Urinary bladder (tissue), 3 donors: ENCODE measurements at regions not wholly inside any gene's neighbourhood (a gene's known extent, or its start where the extent isn't known, plus 50 kb on each side); places are given as distances from the start of the nearest gene placed in this dataset.

ENCODE experiments used
- DNase-seq: peaks from one replicate; pipeline ENCODE4 v3.0.0-alpha.2; 2015; ENCODE audit errors: extremely low spot score
- H3K27ac ChIP-seq: one replicate; pipeline ENCODE4 v1.5.1; 2013; ENCODE audit warnings: low read depth, mild to moderate bottlenecking, moderate library complexity
- H3K36me3 ChIP-seq: one replicate; pipeline ENCODE4 v1.6.1; 2013; ENCODE audit warnings: mild to moderate bottlenecking, moderate library complexity; ENCODE audit not compliant: insufficient read depth
- H3K4me1 ChIP-seq: one replicate; pipeline ENCODE4 v1.6.1; 2013; ENCODE audit warnings: mild to moderate bottlenecking, moderate library complexity; ENCODE audit not compliant: insufficient read depth
- H3K4me3 ChIP-seq: one replicate; pipeline ENCODE4 v1.5.1; 2013; ENCODE audit warnings: low read depth, low read length
- WGBS: extraction: QIAGEN DNeasy Blood & Tissue Kit; methylation state at CpG from one replicate; pipeline ENCODE4 v1.1.7; 2013; 5-methylcytosine and 5-hydroxymethylcytosine counted together
- donor health status: healthy with polysubstance abuse.
- donor health status: healthy.

DNA sequence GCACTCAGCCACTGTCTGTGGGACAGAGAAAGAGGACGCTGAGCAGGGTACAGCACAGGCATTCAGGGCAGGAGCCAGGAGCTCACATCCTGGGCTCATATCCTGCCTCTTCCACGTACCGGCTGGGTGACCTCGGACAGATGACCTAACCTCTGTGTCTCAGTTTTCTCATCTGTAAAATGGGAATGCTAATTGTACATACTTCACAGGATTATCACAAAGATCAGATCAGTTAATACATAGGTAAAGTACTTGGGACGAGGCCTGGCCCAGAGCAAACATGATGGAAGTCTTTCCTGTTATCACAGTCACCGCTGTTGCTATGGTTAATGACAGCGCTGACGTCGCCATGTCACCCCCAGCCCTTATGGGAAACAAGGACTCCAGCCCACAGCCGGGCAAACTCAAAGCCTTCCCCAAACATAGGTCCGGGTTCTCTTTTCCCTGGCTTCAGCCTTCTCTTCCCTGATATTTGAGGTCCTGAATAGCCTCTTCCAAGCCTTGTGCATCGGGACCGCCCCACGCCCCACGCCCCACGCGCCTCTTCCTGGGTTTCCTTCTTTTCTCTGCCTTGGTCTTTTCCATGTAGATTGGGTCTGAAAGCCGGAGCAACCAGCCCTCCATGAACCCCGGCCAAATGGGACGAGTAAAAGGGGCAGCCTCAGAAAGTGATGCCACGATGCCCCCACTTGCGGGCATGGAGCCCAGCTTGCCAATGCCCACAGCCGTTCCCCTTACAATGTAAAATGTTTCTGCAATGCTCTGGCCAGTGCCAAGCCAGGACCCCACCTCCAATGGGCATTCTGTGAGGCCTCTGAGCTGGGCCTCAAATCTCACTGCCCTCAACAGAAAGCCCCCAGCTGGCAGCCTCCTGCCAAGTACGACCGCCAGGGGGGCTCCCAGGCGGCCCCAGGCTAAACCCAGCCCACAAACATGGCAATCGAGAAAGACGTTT is 125.4 kb downstream of the RFLNA start:
- no peak for DNase-seq
- no peak overlapping the region for H3K4me3 ChIP-seq
- H3K36me3 ChIP-seq, result peaks cover 1% of the 10 kb centered on the region
- WGBS, result 81% methylated on average over 28 of the region's 28 CpGs
- H3K4me1 ChIP-seq, result peaks cover 2% of the 10 kb centered on the region
- H3K27ac ChIP-seq, result peak overlapping the region; percentile 70

GRCh38 chr12:124419292-124420040 is 124.6 kb downstream of the RFLNA start:
- Histone ChIP-seq H3K4me3 (no peak overlapping the region), H3K4me1 (peaks cover 2% of the 10 kb centered on the region), H3K36me3 (peaks cover 1% of the 10 kb centered on the region), H3K27ac (no peak overlapping the region)
- WGBS, result 75% methylated on average over 21 of the region's 21 CpGs
- DNase-seq, result no peak

- 89% methylated on average over 15 of the region's 15 CpGs for WGBS
- peaks cover 2% of the 10 kb centered on the region for H3K4me1 ChIP-seq
- no peak for DNase-seq
- H3K4me3 ChIP-seq, result no peak overlapping the region
- H3K36me3 ChIP-seq, result peaks cover 1% of the 10 kb centered on the region
- no peak overlapping the region for H3K27ac ChIP-seq
Observed at GRCh38 chr12:124418791-124419190, 123.9 kb downstream of the RFLNA start.

GRCh38 chr12:124418156-124418555 is 123.3 kb downstream of the RFLNA start:
- Histone ChIP-seq H3K4me1 (peaks cover 2% of the 10 kb centered on the region), H3K36me3 (peaks cover 1% of the 10 kb centered on the region), H3K4me3 (no peak overlapping the region), H3K27ac (no peak overlapping the region)
- 92% methylated on average over 13 of the region's 13 CpGs for WGBS
- DNase-seq, result no peak

GRCh38 chr12:124416516-124417395 is 121.9 kb downstream of the RFLNA start:
- Histone ChIP-seq H3K27ac (no peak overlapping the region), H3K4me1 (peaks cover 2% of the 10 kb centered on the region)
- 94% methylated on average over 59 of the region's 59 CpGs for WGBS

DNA sequence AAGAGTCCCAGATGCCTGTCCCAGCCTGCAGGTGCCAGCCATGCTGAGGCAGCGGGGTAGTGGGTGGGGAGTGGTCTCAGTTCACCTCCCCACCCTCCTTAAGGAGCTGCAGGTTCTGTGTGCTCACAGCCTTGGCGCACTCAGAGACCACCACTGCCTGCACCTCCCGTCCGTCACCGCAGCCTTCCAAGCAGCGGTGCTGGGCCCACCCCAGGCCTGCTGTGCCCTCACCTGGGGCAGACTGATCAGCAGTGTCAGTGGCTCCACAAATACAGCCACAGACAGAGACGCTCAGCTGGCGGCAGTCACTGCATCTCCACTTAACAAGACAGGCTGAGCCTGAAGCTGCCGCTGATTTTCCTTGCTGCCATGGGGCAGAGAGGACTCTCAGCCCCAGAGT is 120.2 kb downstream of the RFLNA start:
- no peak overlapping the region for H3K27ac ChIP-seq
- 88% methylated on average over 9 of the region's 9 CpGs for WGBS
- DNase-seq, result no peak
- peaks cover 1% of the 10 kb centered on the region for H3K36me3 ChIP-seq
- H3K4me1 ChIP-seq, result peaks cover 2% of the 10 kb centered on the region
- H3K4me3 ChIP-seq, result no peak overlapping the region

More at GRCh38 chr12:124416516-124417395, 121.9 kb downstream of the RFLNA start:
- Histone ChIP-seq H3K36me3 (peaks cover 1% of the 10 kb centered on the region), H3K4me3 (no peak overlapping the region)
- no peak for DNase-seq

GRCh38 chr12:124413915-124414314 is 119.0 kb downstream of the RFLNA start:
- H3K4me1 ChIP-seq, result no peaks in the 10 kb centered on the region
- DNase-seq, result no peak
- no peak overlapping the region for H3K4me3 ChIP-seq
- WGBS, result 71% methylated on average over 8 of the region's 8 CpGs
- no peaks in the 10 kb centered on the region for H3K36me3 ChIP-seq
- no peak overlapping the region for H3K27ac ChIP-seq

DNA sequence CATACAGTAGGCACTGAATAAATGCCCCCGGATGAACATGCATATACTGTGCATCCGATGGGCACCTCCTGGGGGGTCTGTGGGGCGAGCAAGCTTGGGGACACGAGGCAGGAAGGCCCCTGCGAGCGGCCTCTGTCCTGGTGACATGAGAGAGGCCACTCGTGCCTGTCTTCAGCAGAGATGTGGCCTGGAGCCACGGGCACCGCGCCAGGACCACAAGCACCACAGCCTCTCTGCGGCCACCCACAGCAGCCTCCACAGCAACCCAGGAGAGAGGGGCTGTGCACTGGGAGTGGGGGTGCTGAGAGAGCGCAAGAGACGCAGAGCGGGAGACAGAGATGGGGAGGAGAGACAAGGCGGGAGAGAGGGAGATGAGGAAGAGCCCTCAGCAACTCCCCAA is 118.5 kb downstream of the RFLNA start:
- H3K36me3 ChIP-seq, result no peaks in the 10 kb centered on the region
- 47% methylated on average over 15 of the region's 15 CpGs for whole genome bisulfite sequencing
- no peak for DNase-seq
- H3K4me3 ChIP-seq, result no peak overlapping the region
- H3K27ac ChIP-seq, result no peak overlapping the region
- no peaks in the 10 kb centered on the region for H3K4me1 ChIP-seq

DNA sequence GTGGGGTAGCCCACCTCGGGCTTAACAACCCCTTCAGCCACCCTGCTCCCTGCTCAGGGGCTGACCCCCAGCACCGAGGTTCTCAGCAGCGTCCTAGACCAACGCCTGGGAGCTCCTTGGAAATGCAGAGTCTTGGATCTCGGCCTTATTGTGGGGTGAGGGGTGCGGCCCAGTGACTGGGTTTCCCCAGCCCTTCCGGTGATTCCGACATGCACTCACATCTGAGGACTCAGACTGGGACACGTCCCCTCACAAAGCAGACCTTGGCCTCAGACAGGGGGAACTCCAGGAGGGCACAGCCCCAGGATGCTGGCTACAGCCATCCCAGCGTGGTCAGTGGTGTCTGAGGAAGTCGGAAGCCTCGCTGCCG is 117.7 kb downstream of the RFLNA start:
- Histone ChIP-seq H3K4me1 (no peaks in the 10 kb centered on the region), H3K36me3 (no peaks in the 10 kb centered on the region)
- no peak for DNase-seq

DNA sequence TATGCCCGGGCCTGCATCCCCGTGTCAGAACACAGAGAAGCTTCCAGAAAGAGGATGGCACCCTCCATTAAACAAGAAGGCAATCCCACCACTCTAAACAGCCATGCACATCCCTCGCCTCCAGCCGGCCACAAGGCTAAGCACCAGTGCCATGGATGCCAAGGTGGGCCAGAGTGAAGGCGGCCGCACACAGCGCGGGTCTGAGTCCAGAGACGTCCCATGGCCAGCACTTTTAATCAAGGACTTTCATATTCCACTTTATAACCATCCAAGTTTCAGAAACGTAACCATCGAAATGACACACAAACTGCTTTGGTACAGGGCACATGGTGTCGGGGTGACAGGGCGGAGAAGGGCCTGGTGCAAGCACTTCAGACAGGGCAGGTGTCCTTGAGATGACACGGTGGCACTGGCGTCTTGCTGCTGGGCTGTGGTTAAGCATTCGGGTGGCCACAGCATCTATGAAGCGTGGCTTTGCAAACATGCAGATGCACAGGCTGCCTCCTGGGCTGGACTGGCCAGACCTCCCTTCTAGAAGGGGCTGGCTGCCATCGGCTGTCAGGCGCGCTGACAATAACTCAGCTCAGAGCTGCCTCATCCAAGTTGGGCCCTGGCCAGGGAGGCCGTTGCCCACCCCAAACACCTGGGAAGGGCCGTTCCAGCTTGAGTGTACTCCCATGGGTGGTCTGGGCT is 117.2 kb downstream of the RFLNA start:
- H3K4me3 ChIP-seq, result no peak overlapping the region
- WGBS, result 67% methylated on average over 22 of the region's 22 CpGs
- H3K4me1 ChIP-seq, result no peaks in the 10 kb centered on the region
- H3K27ac ChIP-seq, result peak overlapping the region; percentile 64
- DNase-seq, result no peak
- no peaks in the 10 kb centered on the region for H3K36me3 ChIP-seq

More for the DNA sequence above, 117.7 kb downstream of the RFLNA start:
- 42% methylated on average over 13 of the region's 13 CpGs for WGBS
- H3K27ac ChIP-seq, result peak overlapping the region; percentile 64
- no peak overlapping the region for H3K4me3 ChIP-seq

DNA sequence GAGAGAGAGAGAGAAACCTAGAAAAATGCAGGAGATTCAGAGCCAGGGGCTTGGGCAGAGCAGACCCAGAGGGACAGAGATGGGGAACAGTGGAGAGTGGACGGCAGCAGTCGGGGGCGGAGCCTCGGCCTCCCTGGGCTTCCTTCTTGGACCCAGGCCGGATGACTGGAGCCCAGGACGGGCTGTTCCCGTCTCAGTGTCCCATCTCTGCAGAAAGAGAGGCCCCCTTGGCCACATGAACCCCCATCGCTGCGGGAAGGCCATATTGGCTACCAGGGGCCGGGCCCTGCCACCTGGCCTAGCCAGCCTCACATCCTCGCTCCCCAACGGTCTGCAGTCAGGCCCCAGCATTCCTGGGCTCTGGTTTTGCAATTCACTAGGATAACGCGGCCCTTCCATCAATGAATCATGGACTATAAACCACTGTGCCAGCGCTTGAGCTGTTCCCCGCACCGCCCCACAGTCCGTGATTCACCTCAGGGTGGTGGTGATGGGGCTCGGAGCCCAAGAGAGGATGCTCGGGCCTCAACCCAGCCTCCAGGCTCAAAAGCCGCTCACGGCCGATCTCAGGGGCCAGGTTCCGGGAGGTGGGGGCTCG is 116.5 kb downstream of the RFLNA start:
- Histone ChIP-seq H3K4me1 (no peaks in the 10 kb centered on the region), H3K36me3 (no peaks in the 10 kb centered on the region), H3K27ac (peak overlapping the region; percentile 64), H3K4me3 (no peak overlapping the region)
- WGBS, result 36% methylated on average over 25 of the region's 25 CpGs
- no peak for DNase-seq

- H3K27ac ChIP-seq, result peak overlapping the region; percentile 43
- H3K4me3 ChIP-seq, result no peak overlapping the region
- no peaks in the 10 kb centered on the region for H3K4me1 ChIP-seq
- no peaks in the 10 kb centered on the region for H3K36me3 ChIP-seq
- WGBS, result 48% methylated on average over 15 of the region's 15 CpGs
- no peak for DNase-seq
Observed at GRCh38 chr12:124410354-124411175, 115.7 kb downstream of the RFLNA start.
